ENCODE measurements at regions not wholly inside any gene's neighbourhood (a gene's known extent, or its start where the extent isn't known, plus 50 kb on each side); places are given as distances from the start of the nearest gene placed in this dataset.

GRCh38 chr14:34179727-34180126 is 228.9 kb upstream of the EGLN3 start:
- H3K4me3 Mint-ChIP-seq (ENCODE audit: low read depth, unreplicated experiment), result no peak overlapping the region
- no peaks in the 10 kb centered on the region for H3K36me3 Mint-ChIP-seq (ENCODE audit: insufficient read depth, unreplicated experiment)
- no peak overlapping the region for H3K27ac Mint-ChIP-seq (ENCODE audit: unreplicated experiment)
- no peaks in the 10 kb centered on the region for H3K27me3 Mint-ChIP-seq (ENCODE audit: unreplicated experiment)
- CTCF ChIA-PET, result no interaction called here
- intact Hi-C loops (cut with micrococcal nuclease; ENCODE audit: unreplicated experiment), result no loop called here
- TF ChIP-seq CTCF (IDR thresholded peaks at IDR 0.05; ENCODE audit: unreplicated experiment), result no peak
- no TSS peak for BruUV-seq (replicated peaks)
- peaks cover 2% of the 10 kb centered on the region for H3K9me3 Mint-ChIP-seq (ENCODE audit: low read depth, unreplicated experiment)
- peak; percentile 37 for DNase-seq
- H3K4me1 Mint-ChIP-seq (ENCODE audit: low read depth, unreplicated experiment), result no peaks in the 10 kb centered on the region

DNA sequence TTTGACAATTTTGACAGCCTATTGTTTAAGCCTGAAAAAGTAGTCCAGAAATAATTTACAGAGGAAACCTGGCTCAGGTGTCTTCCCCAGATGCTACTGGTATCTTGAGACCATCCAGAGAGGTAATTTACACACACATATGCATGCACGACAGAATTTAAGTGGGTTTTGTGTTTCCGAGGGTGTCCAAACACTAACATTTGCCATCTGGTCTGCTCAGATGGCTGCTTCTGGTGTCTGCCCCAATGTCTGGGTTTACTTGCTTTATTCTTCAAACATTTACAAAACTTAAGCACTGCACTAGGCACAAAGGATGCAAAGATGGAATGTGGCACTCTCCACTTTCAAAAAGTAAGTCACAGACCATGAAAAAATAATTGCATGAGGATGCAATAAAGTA is 226.6 kb upstream of the EGLN3 start:
- no peak for DNase-seq

DNA sequence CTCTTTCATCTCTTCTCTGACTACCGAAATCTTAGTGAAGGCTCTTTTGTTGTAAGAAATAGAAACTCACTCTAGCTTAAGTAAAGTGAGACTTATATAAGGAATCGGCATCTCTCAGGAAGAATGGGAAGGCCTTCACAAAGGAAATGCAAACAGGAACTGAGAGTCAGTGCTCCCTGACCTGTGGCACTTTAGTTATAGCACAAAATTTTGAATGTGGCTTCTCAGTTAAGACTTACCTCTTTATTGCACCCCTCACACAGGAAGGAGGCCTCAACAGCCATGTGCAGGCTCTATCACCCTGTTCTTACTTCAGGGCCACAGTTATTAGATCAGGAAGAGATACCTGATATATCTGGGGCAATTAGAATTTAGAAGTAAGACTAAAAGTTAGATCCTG is 224.7 kb upstream of the EGLN3 start:
- no peak for TF ChIP-seq CTCF (IDR thresholded peaks at IDR 0.05; ENCODE audit: unreplicated experiment)
- Mint-ChIP-seq H3K27me3 (ENCODE audit: unreplicated experiment) (no peaks in the 10 kb centered on the region), H3K4me3 (ENCODE audit: low read depth, unreplicated experiment) (no peak overlapping the region), H3K36me3 (ENCODE audit: insufficient read depth, unreplicated experiment) (no peaks in the 10 kb centered on the region), H3K27ac (ENCODE audit: unreplicated experiment) (no peak overlapping the region), H3K9me3 (ENCODE audit: low read depth, unreplicated experiment) (no peaks in the 10 kb centered on the region), H3K4me1 (ENCODE audit: low read depth, unreplicated experiment) (peaks cover 20% of the 10 kb centered on the region)
- CTCF ChIA-PET, result no interaction called here
- DNase-seq, result no peak
- no TSS peak for BruUV-seq (replicated peaks)
- intact Hi-C loops (cut with micrococcal nuclease; ENCODE audit: unreplicated experiment), result no loop called here

More for the DNA sequence above, 226.6 kb upstream of the EGLN3 start:
- H3K27ac Mint-ChIP-seq (ENCODE audit: unreplicated experiment), result no peak overlapping the region
- no peak overlapping the region for H3K4me3 Mint-ChIP-seq (ENCODE audit: low read depth, unreplicated experiment)
- CTCF ChIA-PET, result no interaction called here
- TF ChIP-seq CTCF (IDR thresholded peaks at IDR 0.05; ENCODE audit: unreplicated experiment), result no peak
- no TSS peak for BruUV-seq (replicated peaks)
- H3K36me3 Mint-ChIP-seq (ENCODE audit: insufficient read depth, unreplicated experiment), result no peaks in the 10 kb centered on the region
- H3K9me3 Mint-ChIP-seq (ENCODE audit: low read depth, unreplicated experiment), result no peaks in the 10 kb centered on the region
- peaks cover 5% of the 10 kb centered on the region for H3K4me1 Mint-ChIP-seq (ENCODE audit: low read depth, unreplicated experiment)
- no peaks in the 10 kb centered on the region for H3K27me3 Mint-ChIP-seq (ENCODE audit: unreplicated experiment)
- intact Hi-C loops (cut with micrococcal nuclease; ENCODE audit: unreplicated experiment), result no loop called here

- H3K27me3 Mint-ChIP-seq (ENCODE audit: unreplicated experiment), result no peaks in the 10 kb centered on the region
- intact Hi-C loops (cut with micrococcal nuclease; ENCODE audit: unreplicated experiment), result loop anchor here (5.0 kb wide), 1 partner anchor 47 kb away; no protein-coding TSS in a partner anchor
- H3K36me3 Mint-ChIP-seq (ENCODE audit: insufficient read depth, unreplicated experiment), result no peaks in the 10 kb centered on the region
- BruUV-seq (replicated peaks), result no TSS peak
- H3K4me3 Mint-ChIP-seq (ENCODE audit: low read depth, unreplicated experiment), result no peak overlapping the region
- peaks cover 20% of the 10 kb centered on the region for H3K4me1 Mint-ChIP-seq (ENCODE audit: low read depth, unreplicated experiment)
- no peak for DNase-seq
- no peaks in the 10 kb centered on the region for H3K9me3 Mint-ChIP-seq (ENCODE audit: low read depth, unreplicated experiment)
- CTCF ChIA-PET, result no interaction called here
- no peak for TF ChIP-seq CTCF (IDR thresholded peaks at IDR 0.05; ENCODE audit: unreplicated experiment)
- H3K27ac Mint-ChIP-seq (ENCODE audit: unreplicated experiment), result no peak overlapping the region
Measured at GRCh38 chr14:34174973-34175372, 224.1 kb upstream of the EGLN3 start.

Data from Calu3 (cell line).